Astrocyte (in vitro differentiated cells and primary cell): ENCODE measurements at regions not wholly inside any gene's neighbourhood (a gene's known extent, or its start where the extent isn't known, plus 50 kb on each side); places are given as distances from the start of the nearest gene placed in this dataset.
A peak's percentile ranks its signal among the peaks of the same experiment; 100 is the strongest.

Experiments used
- DNase-seq: peaks from one replicate; pipeline ENCODE4 v3.0.0-alpha.2; 2010; ENCODE audit warnings: low read depth
- FAIRE-seq: peaks from 2 replicates; lab custom pipeline; 2011; peaks lifted over from hg19 to GRCh38; lab: Jason Lieb, UNC
- H2AFZ ChIP-seq: 2 replicates; pipeline ENCODE4 v1.6.0; 2012; ENCODE audit warnings: low read depth, low read length, inconsistent platforms
- H3K27ac ChIP-seq: 2 replicates; pipeline ENCODE4 v1.5.1; 2011; ENCODE audit warnings: low read depth, low read length, inconsistent platforms
- H3K27me3 ChIP-seq: 2 replicates; pipeline ENCODE4 v1.6.0; 2011; ENCODE audit warnings: low read length, inconsistent platforms; ENCODE audit not compliant: insufficient read depth
- H3K36me3 ChIP-seq: 2 replicates; pipeline ENCODE4 v1.5.1; 2011; ENCODE audit warnings: low read length, inconsistent platforms; ENCODE audit not compliant: insufficient read depth
- H3K4me1 ChIP-seq: 2 replicates; pipeline ENCODE4 v1.5.1; 2011; ENCODE audit warnings: low read length, inconsistent platforms; ENCODE audit not compliant: insufficient read depth
- H3K4me2 ChIP-seq: 2 replicates; pipeline ENCODE4 v1.6.0; 2012; ENCODE audit warnings: low read length, inconsistent platforms
- H3K4me3 ChIP-seq: 2 replicates; pipeline ENCODE4 v1.5.1; 2011; ENCODE audit warnings: low read depth, mild to moderate bottlenecking, low read length, inconsistent platforms; ENCODE audit not compliant: insufficient read depth
- H3K79me2 ChIP-seq: 2 replicates; pipeline ENCODE4 v1.6.0; 2012; ENCODE audit warnings: mild to moderate bottlenecking, low read length, inconsistent platforms; ENCODE audit not compliant: insufficient read depth
- H3K9ac ChIP-seq: 2 replicates; pipeline ENCODE4 v1.6.0; 2012; ENCODE audit warnings: mild to moderate bottlenecking, low read length, inconsistent platforms
- H3K9me3 ChIP-seq: 2 replicates; pipeline ENCODE4 v1.5.1; 2012; ENCODE audit warnings: low read depth, mild to moderate bottlenecking, low read length, inconsistent platforms; ENCODE audit not compliant: insufficient read depth
- H4K20me1 ChIP-seq: 2 replicates; pipeline ENCODE4 v1.6.0; 2012; ENCODE audit warnings: low read length, inconsistent platforms; ENCODE audit not compliant: insufficient read depth
- H3K27ac Mint-ChIP-seq: one replicate; pipeline ENCODE4 v1.8.0; 2021; ENCODE audit warnings: mild to moderate bottlenecking, mixed read lengths; ENCODE audit not compliant: unreplicated experiment
- H3K27me3 Mint-ChIP-seq: one replicate; pipeline ENCODE4 v1.8.0; 2021; ENCODE audit warnings: low read depth, mixed read lengths; ENCODE audit not compliant: unreplicated experiment
- H3K36me3 Mint-ChIP-seq: one replicate; pipeline ENCODE4 v1.8.0; 2021; ENCODE audit warnings: low read depth, mixed read lengths; ENCODE audit not compliant: unreplicated experiment
- H3K4me1 Mint-ChIP-seq: one replicate; pipeline ENCODE4 v1.8.0; 2021; ENCODE audit warnings: low read depth, mixed read lengths; ENCODE audit not compliant: unreplicated experiment
- H3K4me3 Mint-ChIP-seq: one replicate; pipeline ENCODE4 v1.8.0; 2021; ENCODE audit warnings: mild to moderate bottlenecking, moderate library complexity, mixed read lengths; ENCODE audit not compliant: unreplicated experiment
- H3K9me3 Mint-ChIP-seq: one replicate; pipeline ENCODE4 v1.8.0; 2021; ENCODE audit warnings: mild to moderate bottlenecking, mixed read lengths; ENCODE audit not compliant: unreplicated experiment
- CTCF ChIP-seq: IDR thresholded peaks from 2 replicates; pipeline ENCODE4 v1.5.1; 2011; ENCODE audit warnings: low read depth, mild to moderate bottlenecking, inconsistent platforms, low read length, moderate library complexity; ENCODE audit not compliant: insufficient read depth
- EZH2 ChIP-seq: IDR thresholded peaks from 2 replicates; pipeline ENCODE4 v1.6.1; 2012; ENCODE audit warnings: mild to moderate bottlenecking, low read length, inconsistent platforms; ENCODE audit not compliant: insufficient read depth

- H3K27ac ChIP-seq, result no peak overlapping the region
- Mint-ChIP-seq H3K27me3 (no peaks in the 10 kb centered on the region), H3K4me3 (no peak overlapping the region), H3K27ac (no peak overlapping the region), H3K4me1 (peaks cover 18% of the 10 kb centered on the region), H3K36me3 (no peaks in the 10 kb centered on the region), H3K9me3 (peaks cover 3% of the 10 kb centered on the region)
- H3K4me3 ChIP-seq, result no peak overlapping the region
- no peaks in the 10 kb centered on the region for H3K36me3 ChIP-seq
- no peaks in the 10 kb centered on the region for H3K9me3 ChIP-seq
- H3K4me1 ChIP-seq, result peaks cover 9% of the 10 kb centered on the region
- H2AFZ ChIP-seq, result no peak overlapping the region
- no peak overlapping the region for H3K9ac ChIP-seq
- FAIRE-seq, result no peak
- H3K27me3 ChIP-seq, result no peaks in the 10 kb centered on the region
- H3K4me2 ChIP-seq, result no peak overlapping the region
- no peaks in the 10 kb centered on the region for H4K20me1 ChIP-seq
- no peak for TF ChIP-seq EZH2
- no peaks in the 10 kb centered on the region for H3K79me2 ChIP-seq
- peak; percentile 34 for DNase-seq
Observed at GRCh38 chr9:106700676-106701075, 162.3 kb upstream of the ZNF462 start.

- Histone ChIP-seq H3K9ac (no peak overlapping the region), H3K4me3 (no peak overlapping the region), H3K9me3 (no peaks in the 10 kb centered on the region), H3K4me2 (no peak overlapping the region), H3K27ac (no peak overlapping the region), H4K20me1 (no peaks in the 10 kb centered on the region), H2AFZ (no peak overlapping the region), H3K4me1 (peaks cover 9% of the 10 kb centered on the region), H3K79me2 (no peaks in the 10 kb centered on the region), H3K36me3 (no peaks in the 10 kb centered on the region), H3K27me3 (no peaks in the 10 kb centered on the region)
- no peaks in the 10 kb centered on the region for H3K36me3 Mint-ChIP-seq
- no peaks in the 10 kb centered on the region for H3K27me3 Mint-ChIP-seq
- no peak for DNase-seq
- H3K27ac Mint-ChIP-seq, result peak overlapping the region; percentile 51
- H3K4me1 Mint-ChIP-seq, result peaks cover 18% of the 10 kb centered on the region
- no peak overlapping the region for H3K4me3 Mint-ChIP-seq
- FAIRE-seq, result no peak
- peaks cover 3% of the 10 kb centered on the region for H3K9me3 Mint-ChIP-seq
- TF ChIP-seq CTCF, result no peak
- TF ChIP-seq EZH2, result no peak
Observed at GRCh38 chr9:106701611-106702010, 161.4 kb upstream of the ZNF462 start.

- no peak for FAIRE-seq
- H3K36me3 Mint-ChIP-seq, result no peaks in the 10 kb centered on the region
- no peak overlapping the region for H3K4me3 Mint-ChIP-seq
Observed at GRCh38 chr9:106704056-106704615, 158.8 kb upstream of the ZNF462 start.

More at GRCh38 chr9:106704056-106704615, 158.8 kb upstream of the ZNF462 start:
- H3K27me3 Mint-ChIP-seq, result no peaks in the 10 kb centered on the region
- no peak for DNase-seq
- TF ChIP-seq CTCF (no peak), EZH2 (no peak)
- Histone ChIP-seq H4K20me1 (no peaks in the 10 kb centered on the region), H2AFZ (no peak overlapping the region), H3K4me1 (no peaks in the 10 kb centered on the region), H3K9me3 (no peaks in the 10 kb centered on the region), H3K27me3 (no peaks in the 10 kb centered on the region), H3K4me2 (no peak overlapping the region), H3K36me3 (no peaks in the 10 kb centered on the region), H3K27ac (no peak overlapping the region), H3K4me3 (no peak overlapping the region), H3K9ac (no peak overlapping the region), H3K79me2 (no peaks in the 10 kb centered on the region)
- H3K9me3 Mint-ChIP-seq, result peaks cover 4% of the 10 kb centered on the region
- H3K4me1 Mint-ChIP-seq, result peaks cover 10% of the 10 kb centered on the region
- H3K27ac Mint-ChIP-seq, result no peak overlapping the region
